ENCODE measurements at regions not wholly inside any gene's neighbourhood (a gene's known extent, or its start where the extent isn't known, plus 50 kb on each side); places are given as distances from the start of the nearest gene placed in this dataset.
"Not testable (repeated sequence)": the region's sequence is repeated elsewhere in the genome, so short reads cannot be mapped to it uniquely, and the experiment has no call there.

DNA sequence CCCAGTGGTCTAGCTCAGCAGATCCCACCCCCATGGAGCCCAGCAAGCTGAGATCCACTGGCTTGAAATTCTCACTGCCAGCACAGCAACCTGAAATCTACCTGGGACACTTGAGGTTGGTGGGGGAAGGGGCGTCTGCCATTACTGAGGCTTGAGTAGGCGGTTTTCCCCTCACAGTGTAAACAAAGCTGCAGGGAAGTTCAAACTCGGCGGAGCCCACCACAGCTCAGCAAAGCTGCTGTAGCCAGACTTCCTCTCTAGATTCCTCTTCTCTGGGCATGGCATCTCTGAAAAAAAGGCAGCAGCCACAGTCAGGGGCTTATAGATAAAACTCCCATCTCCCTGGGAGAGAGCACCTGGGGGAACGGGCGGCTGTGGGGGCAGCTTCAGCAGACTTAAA lies 457.9 kb downstream of the ZNF674 start:
- BruUV-seq (replicated peaks); H2AFZ ChIP-seq (ENCODE audit: low read depth, low read length); H3K4me3 ChIP-seq; H3K9ac ChIP-seq (ENCODE audit: insufficient read depth in 1 of 2, low read depth in 2 of 2, low read length in 2 of 2); POLR2A ChIA-PET; in situ Hi-C loops (cut with MboI); intact Hi-C loops (cut with micrococcal nuclease); ATAC-seq; H4K20me1 ChIP-seq (replicated peaks; ENCODE audit: control insufficient read depth, insufficient read depth, low read length); H3K27ac ChIP-seq (ENCODE audit: extremely low read depth, low read depth, low read length); H3K79me2 ChIP-seq (ENCODE audit: control insufficient read depth, insufficient read depth, low read length); H3K27me3 ChIP-seq (ENCODE audit: control insufficient read depth in 2 of 2, insufficient read depth in 2 of 2, low read length in 2 of 2); DNase-seq (ENCODE audit: extremely low read depth in 1 of 4, low spot score in 3 of 4); CTCF ChIA-PET (ENCODE audit: low intra/inter-chr PET ratio); H3K36me3 ChIP-seq (ENCODE audit: control insufficient read depth, insufficient read depth, low read length); H3K4me1 ChIP-seq (replicated peaks in 1 of 2; ENCODE audit: control insufficient read depth in 2 of 2, insufficient read depth in 2 of 2, low read length in 2 of 2); FAIRE-seq; H3K9me3 ChIP-seq (replicated peaks; ENCODE audit: control insufficient read depth, insufficient read depth, low read depth, low read length); H3K9me1 ChIP-seq (ENCODE audit: control insufficient read depth, insufficient read depth, low read length); H3K4me2 ChIP-seq (ENCODE audit: insufficient read depth, low read length): not testable (repeated sequence)
- 0% methylated on average over 4 of the region's 6 CpGs for WGBS (ENCODE audit: insufficient coverage, low coverage, missing lambda C conversion rate)

DNA sequence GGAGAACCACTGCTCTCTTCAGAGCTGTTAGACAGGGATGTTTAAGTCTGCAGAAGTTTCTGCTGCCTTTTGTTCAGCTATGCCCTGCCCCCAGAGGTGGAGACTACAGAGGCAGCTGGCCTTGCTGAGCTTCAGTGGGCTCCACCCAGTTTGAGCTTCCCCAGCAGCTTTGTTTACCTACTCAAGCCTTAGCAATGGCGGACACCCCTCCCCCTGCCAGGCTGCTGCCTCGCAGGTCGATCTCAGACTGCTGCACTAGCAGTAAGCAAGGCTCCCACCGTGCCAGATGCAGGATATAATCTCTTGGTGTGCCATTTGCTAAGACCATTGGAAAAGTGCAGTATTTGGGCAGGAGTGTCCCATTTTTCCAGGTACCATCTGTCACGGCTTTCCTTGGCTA lies 465.1 kb downstream of the ZNF674 start:
- H3K27ac ChIP-seq (ENCODE audit: extremely low read depth, low read depth, low read length); FAIRE-seq; H3K36me3 ChIP-seq (ENCODE audit: control insufficient read depth, insufficient read depth, low read length); H3K4me2 ChIP-seq (ENCODE audit: insufficient read depth, low read length); intact Hi-C loops (cut with micrococcal nuclease); H3K27me3 ChIP-seq (ENCODE audit: control insufficient read depth in 2 of 2, insufficient read depth in 2 of 2, low read length in 2 of 2); H2AFZ ChIP-seq (ENCODE audit: low read depth, low read length); H3K9me1 ChIP-seq (ENCODE audit: control insufficient read depth, insufficient read depth, low read length); CTCF ChIA-PET (ENCODE audit: low intra/inter-chr PET ratio); H4K20me1 ChIP-seq (replicated peaks; ENCODE audit: control insufficient read depth, insufficient read depth, low read length); ATAC-seq; H3K4me1 ChIP-seq (replicated peaks in 1 of 2; ENCODE audit: control insufficient read depth in 2 of 2, insufficient read depth in 2 of 2, low read length in 2 of 2); POLR2A ChIA-PET; H3K4me3 ChIP-seq; BruUV-seq (replicated peaks); H3K9me3 ChIP-seq (replicated peaks; ENCODE audit: control insufficient read depth, insufficient read depth, low read depth, low read length); H3K79me2 ChIP-seq (ENCODE audit: control insufficient read depth, insufficient read depth, low read length); DNase-seq (ENCODE audit: extremely low read depth in 1 of 4, low spot score in 3 of 4); in situ Hi-C loops (cut with MboI); H3K9ac ChIP-seq (ENCODE audit: insufficient read depth in 1 of 2, low read depth in 2 of 2, low read length in 2 of 2): not testable (repeated sequence)
- WGBS (ENCODE audit: insufficient coverage, low coverage, missing lambda C conversion rate): 0% methylated on average over 4 of the region's 5 CpGs
